ENCODE measurements at regions not wholly inside any gene's neighbourhood (a gene's known extent, or its start where the extent isn't known, plus 50 kb on each side); places are given as distances from the start of the nearest gene placed in this dataset.

GRCh38 chr12:53811606-53812005 is 59.8 kb upstream of the CISTR start:
- Histone ChIP-seq H3K9me3 (no peaks in the 10 kb centered on the region), H3K36me3 (no peaks in the 10 kb centered on the region), H3K4me1 (no peaks in the 10 kb centered on the region), H3K27me3 (no peaks in the 10 kb centered on the region), H3K4me3 (no peak overlapping the region), H3K27ac (no peak overlapping the region)
- DNase-seq = no peak
- 74 to 83% methylated on average over 8 of the region's 8 CpGs for WGBS, 2 donors
- ATAC-seq (ENCODE audit: low FRiP score in 2 of 2) = no peak
- TF ChIP-seq POLR2A (IDR thresholded peaks at IDR 0.05) (no peak), EP300 (IDR thresholded peaks at IDR 0.05) (no peak), POLR2AphosphoS5 (IDR thresholded peaks at IDR 0.05) (no peak), CTCF (IDR thresholded peaks at IDR 0.05) (no peak)

GRCh38 chr12:53816360-53817020 is 64.7 kb upstream of the CISTR start:
- Histone ChIP-seq H3K9me3 (no peaks in the 10 kb centered on the region), H3K4me1 (no peaks in the 10 kb centered on the region), H3K4me3 (no peak overlapping the region), H3K27me3 (no peaks in the 10 kb centered on the region), H3K27ac (no peak overlapping the region), H3K36me3 (no peaks in the 10 kb centered on the region)
- DNase-seq = no peak
- no peak for TF ChIP-seq POLR2AphosphoS5 (IDR thresholded peaks at IDR 0.05)
- TF ChIP-seq EP300 (IDR thresholded peaks at IDR 0.05) = no peak
- no peak for TF ChIP-seq POLR2A (IDR thresholded peaks at IDR 0.05)
- TF ChIP-seq CTCF (IDR thresholded peaks at IDR 0.05) = no peak
- no peak for ATAC-seq (ENCODE audit: low FRiP score in 2 of 2)
- 76 to 84% methylated on average over 4 of the region's 4 CpGs for WGBS, 2 donors

- ATAC-seq (ENCODE audit: low FRiP score in 2 of 2) (no peak), DNase-seq (no peak)
- Histone ChIP-seq H3K27ac (no peak overlapping the region), H3K4me1 (no peaks in the 10 kb centered on the region), H3K4me3 (no peak overlapping the region), H3K9me3 (no peaks in the 10 kb centered on the region), H3K27me3 (no peaks in the 10 kb centered on the region), H3K36me3 (no peaks in the 10 kb centered on the region)
- TF ChIP-seq POLR2A (IDR thresholded peaks at IDR 0.05) (no peak), POLR2AphosphoS5 (IDR thresholded peaks at IDR 0.05) (no peak), EP300 (IDR thresholded peaks at IDR 0.05) (no peak), CTCF (IDR thresholded peaks at IDR 0.05) (no peak)
Measured at GRCh38 chr12:53817021-53817389, 65.2 kb upstream of the CISTR start.

GRCh38 chr12:53820514-53821306 is 68.9 kb upstream of the CISTR start:
- Histone ChIP-seq H3K9me3 (no peaks in the 10 kb centered on the region), H3K27me3 (no peaks in the 10 kb centered on the region), H3K4me3 (no peak overlapping the region), H3K36me3 (no peaks in the 10 kb centered on the region), H3K27ac (no peak overlapping the region), H3K4me1 (no peaks in the 10 kb centered on the region)
- ATAC-seq (ENCODE audit: low FRiP score in 2 of 2) = no peak
- WGBS, 2 donors = 74% methylated on average over 3 of the region's 3 CpGs
- no peak for TF ChIP-seq EP300 (IDR thresholded peaks at IDR 0.05)
- DNase-seq = no peak

- WGBS, 2 donors = 50 to 63% methylated on average over 9 of the region's 9 CpGs
- TF ChIP-seq POLR2AphosphoS5 (IDR thresholded peaks at IDR 0.05) (no peak), EP300 (IDR thresholded peaks at IDR 0.05) (no peak), POLR2A (IDR thresholded peaks at IDR 0.05) (no peak), CTCF (IDR thresholded peaks at IDR 0.05) (no peak)
- Histone ChIP-seq H3K27me3 (no peaks in the 10 kb centered on the region), H3K36me3 (no peaks in the 10 kb centered on the region), H3K27ac (no peak overlapping the region), H3K4me3 (no peak overlapping the region), H3K4me1 (no peaks in the 10 kb centered on the region), H3K9me3 (no peaks in the 10 kb centered on the region)
- DNase-seq = no peak
- no peak for ATAC-seq (ENCODE audit: low FRiP score in 2 of 2)
Measured at GRCh38 chr12:53824001-53824712, 72.4 kb upstream of the CISTR start.
